ENCODE measurements at regions not wholly inside any gene's neighbourhood (a gene's known extent, or its start where the extent isn't known, plus 50 kb on each side); places are given as distances from the start of the nearest gene placed in this dataset.

GRCh38 chr2:234307322-234307961 is 189.4 kb downstream of the ARL4C start:
- Histone ChIP-seq H3K9me3 (replicated peaks; ENCODE audit: control insufficient read depth, insufficient read depth, low read length) (no peaks in the 10 kb centered on the region), H3K79me2 (ENCODE audit: control insufficient read depth, insufficient read depth, low read length) (no peaks in the 10 kb centered on the region), H3K9ac (replicated peaks; ENCODE audit: extremely low read depth, insufficient read depth, low read length) (no peak overlapping the region), H3K4me3 (replicated peaks in 1 of 3; ENCODE audit: insufficient read depth in 1 of 3, low read depth in 1 of 3, low read length in 3 of 3) (no peak overlapping the region), H3K27ac (ENCODE audit: insufficient read depth, low read depth, low read length) (no peak overlapping the region), H4K20me1 (replicated peaks; ENCODE audit: control insufficient read depth, extremely low read depth, insufficient read depth, low read length) (no peaks in the 10 kb centered on the region), H3K4me2 (ENCODE audit: insufficient read depth, low read length) (no peak overlapping the region), H3K36me3 (ENCODE audit: control insufficient read depth in 2 of 2, extremely low read depth in 1 of 2, insufficient read depth in 2 of 2, low read length in 2 of 2) (no peaks in the 10 kb centered on the region), H3K4me1 (ENCODE audit: control insufficient read depth, extremely low read depth, insufficient read depth, low read length) (no peaks in the 10 kb centered on the region), H3K9me1 (replicated peaks; ENCODE audit: control insufficient read depth, extremely low read depth, insufficient read depth, low read length) (no peaks in the 10 kb centered on the region), H2AFZ (ENCODE audit: low read depth, low read length) (no peak overlapping the region), H3K27me3 (ENCODE audit: control insufficient read depth in 2 of 2, insufficient read depth in 2 of 2, low read length in 2 of 2) (peaks cover 4 to 7% of the 10 kb centered on the region in 2 experiments)
- FAIRE-seq, result no peak
- POLR2A ChIA-PET, result no interaction called here
- dilution Hi-C loops (cut with MboI; ENCODE audit: extremely low pct_ligation_motif_present, low sequenced_read_pairs), result no loop called here
- intact Hi-C loops (cut with micrococcal nuclease), result no loop called here
- CTCF ChIA-PET, result interaction anchor here (0.9 kb wide), 1 partner anchor 19 kb away, joined by 3 read pairs; no protein-coding TSS in a partner anchor
- BruUV-seq (replicated peaks), result no TSS peak
- TF ChIP-seq GATA2 (IDR thresholded peaks at IDR 0.05; ENCODE audit: insufficient read depth, insufficient read length, low read depth, low read length), result no peak
- no peak for TF ChIP-seq POLR2AphosphoS5 (IDR thresholded peaks at IDR 0.05; ENCODE audit: insufficient read depth, low read depth, low read length)
- no peak for TF ChIP-seq JUN (IDR thresholded peaks at IDR 0.05; ENCODE audit: borderline replicate concordance, insufficient read depth, insufficient read length, low read depth)
- TF ChIP-seq FOS (IDR thresholded peaks at IDR 0.05; ENCODE audit: borderline replicate concordance, insufficient read depth, low read length), result no peak
- TF ChIP-seq MYC (IDR thresholded peaks at IDR 0.05; ENCODE audit: low read depth, low read length), result no peak
- TF ChIP-seq, protein P1, sequence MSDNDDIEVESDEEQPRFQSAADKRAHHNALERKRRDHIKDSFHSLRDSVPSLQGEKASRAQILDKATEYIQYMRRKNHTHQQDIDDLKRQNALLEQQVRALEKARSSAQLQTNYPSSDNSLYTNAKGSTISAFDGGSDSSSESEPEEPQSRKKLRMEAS (IDR thresholded peaks at IDR 0.05; ENCODE audit: insufficient read depth, insufficient read length), result no peak
- TF ChIP-seq, protein P2, sequence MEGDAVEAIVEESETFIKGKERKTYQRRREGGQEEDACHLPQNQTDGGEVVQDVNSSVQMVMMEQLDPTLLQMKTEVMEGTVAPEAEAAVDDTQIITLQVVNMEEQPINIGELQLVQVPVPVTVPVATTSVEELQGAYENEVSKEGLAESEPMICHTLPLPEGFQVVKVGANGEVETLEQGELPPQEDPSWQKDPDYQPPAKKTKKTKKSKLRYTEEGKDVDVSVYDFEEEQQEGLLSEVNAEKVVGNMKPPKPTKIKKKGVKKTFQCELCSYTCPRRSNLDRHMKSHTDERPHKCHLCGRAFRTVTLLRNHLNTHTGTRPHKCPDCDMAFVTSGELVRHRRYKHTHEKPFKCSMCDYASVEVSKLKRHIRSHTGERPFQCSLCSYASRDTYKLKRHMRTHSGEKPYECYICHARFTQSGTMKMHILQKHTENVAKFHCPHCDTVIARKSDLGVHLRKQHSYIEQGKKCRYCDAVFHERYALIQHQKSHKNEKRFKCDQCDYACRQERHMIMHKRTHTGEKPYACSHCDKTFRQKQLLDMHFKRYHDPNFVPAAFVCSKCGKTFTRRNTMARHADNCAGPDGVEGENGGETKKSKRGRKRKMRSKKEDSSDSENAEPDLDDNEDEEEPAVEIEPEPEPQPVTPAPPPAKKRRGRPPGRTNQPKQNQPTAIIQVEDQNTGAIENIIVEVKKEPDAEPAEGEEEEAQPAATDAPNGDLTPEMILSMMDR (IDR thresholded peaks at IDR 0.05; ENCODE audit: extremely low read depth in 1 of 2, insufficient read depth in 1 of 2, low read depth in 1 of 2, low read length in 2 of 2), result no peak
- no peak for TF ChIP-seq POLR2A (IDR thresholded peaks at IDR 0.05; ENCODE audit: low read depth, low read length)
- TF ChIP-seq EZH2 (IDR thresholded peaks at IDR 0.05; ENCODE audit: borderline replicate concordance, low read depth, low read length, severe bottlenecking), result no peak
- no peak for DNase-seq (ENCODE audit: low read depth, low spot score)
